ENCODE measurements at regions not wholly inside any gene's neighbourhood (a gene's known extent, or its start where the extent isn't known, plus 50 kb on each side); places are given as distances from the start of the nearest gene placed in this dataset.
"Not testable (repeated sequence)": the region's sequence is repeated elsewhere in the genome, so short reads cannot be mapped to it uniquely, and the experiment has no call there.

GRCh38 chr15:21357056-21357455, 83.2 kb downstream of the POTEB3 start:
- not testable (repeated sequence) for H3K27ac Mint-ChIP-seq

DNA sequence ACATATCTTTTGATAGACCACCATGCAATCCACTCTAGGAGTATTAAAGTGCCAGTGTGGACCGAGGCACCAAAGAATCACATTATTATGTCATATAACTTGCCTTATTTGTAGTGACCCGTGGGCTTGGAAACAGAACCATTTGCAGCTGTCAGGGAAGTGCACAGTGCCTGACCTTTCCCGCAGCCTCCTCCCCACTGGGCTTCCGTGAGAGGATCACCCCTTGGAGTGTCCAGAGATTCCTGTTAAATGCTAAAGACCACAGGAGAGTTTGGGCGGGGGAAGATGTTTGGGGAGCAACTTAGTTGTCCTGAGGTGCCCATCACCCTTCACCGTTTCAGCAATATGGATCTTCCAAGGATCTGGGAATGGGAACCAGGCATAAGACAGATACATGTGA, 84.4 kb downstream of the POTEB3 start:
- H3K27me3 Mint-ChIP-seq (ENCODE audit: insufficient read depth); DNase-seq; H3K9me3 Mint-ChIP-seq; H3K27ac Mint-ChIP-seq; H3K36me3 Mint-ChIP-seq (ENCODE audit: low read depth); H3K4me1 Mint-ChIP-seq (ENCODE audit: low read depth); H3K4me3 Mint-ChIP-seq: not testable (repeated sequence)

More at GRCh38 chr15:21357056-21357455, 83.2 kb downstream of the POTEB3 start:
- not testable (repeated sequence) for DNase-seq; H3K4me1 Mint-ChIP-seq (ENCODE audit: low read depth); H3K4me3 Mint-ChIP-seq; H3K9me3 Mint-ChIP-seq; H3K27me3 Mint-ChIP-seq (ENCODE audit: insufficient read depth); H3K36me3 Mint-ChIP-seq (ENCODE audit: low read depth)

DNA sequence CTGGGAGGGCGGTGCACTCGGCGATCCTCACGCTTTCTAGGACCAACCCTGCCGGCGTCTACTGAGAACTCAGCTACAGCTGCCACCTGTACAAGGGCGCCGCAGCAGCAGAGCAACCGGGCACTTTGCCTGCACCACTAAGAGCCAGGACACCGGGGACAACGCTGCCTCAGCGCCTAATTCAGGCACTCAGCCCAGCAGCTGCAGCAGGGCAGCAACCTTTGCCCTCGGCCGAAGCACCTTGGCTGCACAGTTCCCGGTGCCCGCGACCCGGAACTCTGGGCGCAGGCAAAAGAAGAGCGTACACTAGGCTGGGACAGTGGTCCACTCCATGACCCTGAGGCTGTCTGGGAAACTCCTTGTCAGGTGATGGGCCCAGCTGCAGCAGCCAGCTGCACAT, 85.7 kb downstream of the POTEB3 start:
- not testable (repeated sequence) for DNase-seq; H3K9me3 Mint-ChIP-seq; H3K4me1 Mint-ChIP-seq (ENCODE audit: low read depth); H3K27ac Mint-ChIP-seq; H3K27me3 Mint-ChIP-seq (ENCODE audit: insufficient read depth); H3K36me3 Mint-ChIP-seq (ENCODE audit: low read depth); H3K4me3 Mint-ChIP-seq

DNA sequence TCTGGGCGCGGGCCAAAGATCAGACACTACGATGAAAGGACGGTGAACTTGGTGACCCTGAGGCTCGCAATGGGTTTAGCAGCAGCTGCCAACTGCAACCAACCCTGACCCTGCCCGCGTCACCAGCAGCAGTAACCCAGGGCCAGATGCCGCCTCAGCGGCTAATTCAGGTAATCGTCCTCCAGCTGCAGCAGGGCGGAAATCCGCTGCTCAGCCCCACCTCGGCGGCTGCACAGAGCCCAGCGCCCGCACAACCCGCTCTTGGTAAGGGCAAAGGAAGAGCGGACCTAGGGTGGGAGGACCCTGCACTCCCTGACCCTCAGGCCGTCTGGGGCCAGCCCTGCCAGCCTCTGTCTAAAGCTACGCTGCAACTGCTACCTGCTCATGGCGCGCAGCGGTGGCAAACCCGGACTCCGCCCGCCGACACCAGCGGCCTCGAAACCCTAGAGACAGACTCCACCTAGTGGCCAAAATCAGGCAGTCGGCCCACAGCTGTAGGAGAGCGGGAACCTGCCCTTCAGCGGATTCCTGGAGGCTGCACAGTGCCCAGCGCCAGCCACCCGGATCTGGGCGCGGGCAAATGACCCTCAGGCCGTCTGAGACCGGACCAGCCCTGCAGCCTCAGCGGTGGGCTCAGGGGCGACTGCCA, 87.5 kb downstream of the POTEB3 start:
- H3K4me3 Mint-ChIP-seq; H3K4me1 Mint-ChIP-seq (ENCODE audit: low read depth); DNase-seq; H3K27me3 Mint-ChIP-seq (ENCODE audit: insufficient read depth); H3K36me3 Mint-ChIP-seq (ENCODE audit: low read depth); H3K27ac Mint-ChIP-seq; H3K9me3 Mint-ChIP-seq: not testable (repeated sequence)

DNA sequence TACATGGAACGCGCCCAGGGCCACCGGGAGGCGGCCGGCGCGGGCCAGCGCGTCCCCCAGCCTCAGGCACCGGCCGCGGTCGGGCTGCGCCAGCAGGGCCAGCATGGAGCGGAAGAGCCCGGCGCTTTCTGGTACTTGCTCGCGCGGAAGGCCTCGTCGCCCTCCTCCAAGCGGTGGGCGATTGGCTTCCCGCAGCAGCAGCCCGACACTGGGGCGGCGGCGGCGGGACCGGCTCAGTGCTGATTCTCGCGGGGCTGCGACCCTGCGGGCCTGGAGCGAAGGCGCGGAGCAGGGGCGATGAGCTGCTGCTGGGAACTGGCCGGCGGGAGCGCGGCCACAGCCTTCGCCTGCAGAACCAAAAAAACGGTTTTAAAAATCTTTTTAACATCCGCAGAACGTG, 95.3 kb downstream of the POTEB3 start:
- not testable (repeated sequence) for DNase-seq; H3K4me1 Mint-ChIP-seq (ENCODE audit: low read depth); H3K27ac Mint-ChIP-seq

GRCh38 chr15:21344500-21344899, 95.8 kb downstream of the POTEB3 start:
- not testable (repeated sequence) for H3K4me1 Mint-ChIP-seq (ENCODE audit: low read depth); H3K4me3 Mint-ChIP-seq; H3K27me3 Mint-ChIP-seq (ENCODE audit: insufficient read depth); H3K36me3 Mint-ChIP-seq (ENCODE audit: low read depth); H3K27ac Mint-ChIP-seq; H3K9me3 Mint-ChIP-seq; DNase-seq

More for the DNA sequence above, 95.3 kb downstream of the POTEB3 start:
- not testable (repeated sequence) for H3K36me3 Mint-ChIP-seq (ENCODE audit: low read depth); H3K9me3 Mint-ChIP-seq; H3K4me3 Mint-ChIP-seq; H3K27me3 Mint-ChIP-seq (ENCODE audit: insufficient read depth)

- not testable (repeated sequence) for H3K27me3 Mint-ChIP-seq (ENCODE audit: insufficient read depth)
Measured at GRCh38 chr15:21337028-21337427, 103.3 kb downstream of the POTEB3 start.

GRCh38 chr15:21324720-21325460, 115.4 kb downstream of the POTEB3 start:
- not testable (repeated sequence) for H3K27me3 Mint-ChIP-seq (ENCODE audit: insufficient read depth); H3K9me3 Mint-ChIP-seq; H3K4me3 Mint-ChIP-seq; DNase-seq; H3K4me1 Mint-ChIP-seq (ENCODE audit: low read depth); H3K36me3 Mint-ChIP-seq (ENCODE audit: low read depth); H3K27ac Mint-ChIP-seq

More at GRCh38 chr15:21337028-21337427, 103.3 kb downstream of the POTEB3 start:
- H3K9me3 Mint-ChIP-seq; H3K4me3 Mint-ChIP-seq; H3K4me1 Mint-ChIP-seq (ENCODE audit: low read depth); H3K36me3 Mint-ChIP-seq (ENCODE audit: low read depth); DNase-seq; H3K27ac Mint-ChIP-seq: not testable (repeated sequence)

DNA sequence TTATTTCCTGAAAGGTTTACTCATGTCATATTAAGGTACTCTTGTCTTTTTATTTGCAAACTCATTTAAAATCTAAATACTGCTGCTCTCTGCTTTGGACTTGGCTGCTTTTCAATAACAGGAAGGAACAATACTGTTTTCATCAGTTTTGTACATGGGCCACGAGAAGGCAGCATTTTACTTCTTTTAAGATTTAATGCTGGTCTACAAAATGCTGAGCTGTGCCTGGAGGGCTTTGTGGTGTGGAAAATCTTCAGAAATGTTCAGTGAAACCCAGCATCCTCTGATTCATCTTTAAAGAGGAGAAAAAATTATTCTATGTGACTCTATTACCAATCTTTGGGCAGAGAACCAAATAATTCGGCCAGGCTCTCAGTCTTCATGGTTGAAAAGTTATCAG, 155.9 kb downstream of the POTEB3 start:
- not testable (repeated sequence) for H3K27ac Mint-ChIP-seq; H3K4me1 Mint-ChIP-seq (ENCODE audit: low read depth); H3K36me3 Mint-ChIP-seq (ENCODE audit: low read depth); H3K4me3 Mint-ChIP-seq; H3K9me3 Mint-ChIP-seq; H3K27me3 Mint-ChIP-seq (ENCODE audit: insufficient read depth)
- peak; percentile 41 for DNase-seq

- H3K27ac Mint-ChIP-seq; H3K4me1 Mint-ChIP-seq (ENCODE audit: low read depth); H3K27me3 Mint-ChIP-seq (ENCODE audit: insufficient read depth); DNase-seq; H3K9me3 Mint-ChIP-seq; H3K36me3 Mint-ChIP-seq (ENCODE audit: low read depth); H3K4me3 Mint-ChIP-seq: not testable (repeated sequence)
Measured at GRCh38 chr15:21283210-21283609, 157.1 kb downstream of the POTEB3 start.

- not testable (repeated sequence) for H3K36me3 Mint-ChIP-seq (ENCODE audit: low read depth); DNase-seq; H3K4me3 Mint-ChIP-seq; H3K4me1 Mint-ChIP-seq (ENCODE audit: low read depth); H3K27me3 Mint-ChIP-seq (ENCODE audit: insufficient read depth); H3K27ac Mint-ChIP-seq; H3K9me3 Mint-ChIP-seq
Measured at GRCh38 chr15:21280272-21280671, 160.0 kb downstream of the POTEB3 start.

GRCh38 chr15:21272176-21272982, 167.9 kb downstream of the POTEB3 start:
- H3K27ac Mint-ChIP-seq = peak overlapping the region; percentile 55
- H3K36me3 Mint-ChIP-seq (ENCODE audit: low read depth) = not testable (repeated sequence)
- peak; percentile 49 for DNase-seq

More at GRCh38 chr15:21272176-21272982, 167.9 kb downstream of the POTEB3 start:
- peaks cover 22% of the 10 kb centered on the region for H3K4me1 Mint-ChIP-seq (ENCODE audit: low read depth)
- H3K9me3 Mint-ChIP-seq = peaks cover 13% of the 10 kb centered on the region
- not testable (repeated sequence) for H3K27me3 Mint-ChIP-seq (ENCODE audit: insufficient read depth)
- peak overlapping the region; percentile 45 for H3K4me3 Mint-ChIP-seq
